Endodermal cell (in vitro differentiated cells): ENCODE measurements at regions not wholly inside any gene's neighbourhood (a gene's known extent, or its start where the extent isn't known, plus 50 kb on each side); places are given as distances from the start of the nearest gene placed in this dataset.

Source experiments
- DNase-seq: peaks from one replicate; pipeline ENCODE4 v3.0.0-alpha.2; 2017
- H3K27ac ChIP-seq: 2 replicates; pipeline ENCODE4 v1.5.1; 2013; ENCODE audit warnings: mild to moderate bottlenecking, low read depth, low read length, moderate library complexity
- H3K27me3 ChIP-seq: 2 replicates; pipeline ENCODE4 v1.6.1; 2013; ENCODE audit warnings: mild to moderate bottlenecking, low read length, moderate library complexity; ENCODE audit not compliant: insufficient read depth, control insufficient read depth, poor library complexity, severe bottlenecking
- H3K36me3 ChIP-seq: 2 replicates; pipeline ENCODE4 v1.7.0; 2013; ENCODE audit warnings: mild to moderate bottlenecking, low read length, moderate library complexity; ENCODE audit not compliant: control insufficient read depth, insufficient read depth
- H3K4me1 ChIP-seq: one replicate; pipeline ENCODE4 v1.7.0; 2013; ENCODE audit warnings: low read length; ENCODE audit not compliant: control insufficient read depth, insufficient read depth
- H3K4me3 ChIP-seq: 2 replicates; pipeline ENCODE4 v1.5.1; 2013; ENCODE audit warnings: mild to moderate bottlenecking, low read length, moderate library complexity
- H3K9ac ChIP-seq: 2 replicates; pipeline ENCODE4 v1.6.1; 2013; ENCODE audit warnings: mild to moderate bottlenecking, low read length, moderate library complexity; ENCODE audit not compliant: poor library complexity, severe bottlenecking; ENCODE audit errors: extremely low read depth
- H3K9me3 ChIP-seq: 2 replicates; pipeline ENCODE4 v1.6.1; 2013; ENCODE audit warnings: mild to moderate bottlenecking, low read length, moderate library complexity; ENCODE audit not compliant: control insufficient read depth
- H3K27ac Mint-ChIP-seq: 2 replicates; pipeline ENCODE4 v1.8.0; 2020; ENCODE audit warnings: mixed read lengths
- H3K27me3 Mint-ChIP-seq: 2 replicates; pipeline ENCODE4 v1.8.0; 2021; ENCODE audit warnings: mild to moderate bottlenecking, mixed read lengths; ENCODE audit not compliant: insufficient read depth
- H3K36me3 Mint-ChIP-seq: 2 replicates; pipeline ENCODE4 v1.8.0; 2020; ENCODE audit warnings: low read depth, mixed read lengths
- H3K4me1 Mint-ChIP-seq: 2 replicates; pipeline ENCODE4 v1.8.0; 2020; ENCODE audit warnings: mixed read lengths
- H3K4me3 Mint-ChIP-seq: 2 replicates; pipeline ENCODE4 v1.8.0; 2020; ENCODE audit warnings: mild to moderate bottlenecking, moderate library complexity, mixed read lengths
- H3K9me3 Mint-ChIP-seq: 2 replicates; pipeline ENCODE4 v1.8.0; 2020; ENCODE audit warnings: mild to moderate bottlenecking, mixed read lengths
- CTCF ChIP-seq: fragments of 200-600 bp; sonication (generic); conservative IDR thresholded peaks from 2 replicates; pipeline ENCODE4 v1.5.0; 2021; ENCODE audit warnings: antibody characterized with exemption, mild to moderate bottlenecking
- WGBS, 2 experiments: methylation state at CpG; one replicate each; pipeline versions ENCODE4 v1.1.5 to v1.1.7; 2013; ENCODE audit warnings: missing lambda C conversion rate in 2 of 2, mixed read lengths in 1 of 2; ENCODE audit not compliant: insufficient coverage in 1 of 2, insufficient read length in 1 of 2; 5-methylcytosine and 5-hydroxymethylcytosine counted together

- Histone ChIP-seq H3K27me3 (no peaks in the 10 kb centered on the region), H3K4me1 (no peaks in the 10 kb centered on the region), H3K27ac (no peak overlapping the region), H3K9ac (no peak overlapping the region), H3K4me3 (no peak overlapping the region), H3K36me3 (no peaks in the 10 kb centered on the region), H3K9me3 (peaks cover 6% of the 10 kb centered on the region)
- Mint-ChIP-seq H3K27ac (no peak overlapping the region), H3K4me3 (no peak overlapping the region), H3K36me3 (no peaks in the 10 kb centered on the region), H3K4me1 (no peaks in the 10 kb centered on the region), H3K9me3 (peaks cover 9% of the 10 kb centered on the region), H3K27me3 (no peaks in the 10 kb centered on the region)
- WGBS, 2 experiments = 92 to 94% methylated on average over 2 to 3 of the region's 4 CpGs
- no peak for DNase-seq
- no peak for TF ChIP-seq CTCF
These were observed 372.7 kb downstream of the IPO8 start for GRCh38 chr12:30323008-30323407.

GRCh38 chr12:30320561-30320960 is 375.1 kb downstream of the IPO8 start:
- no peaks in the 10 kb centered on the region for H3K27me3 Mint-ChIP-seq

GRCh38 chr12:30314506-30315100 is 381.1 kb downstream of the IPO8 start:
- TF ChIP-seq CTCF = no peak
- no peak for DNase-seq
- Histone ChIP-seq H3K27ac (no peak overlapping the region), H3K36me3 (no peaks in the 10 kb centered on the region), H3K9ac (no peak overlapping the region), H3K4me1 (no peaks in the 10 kb centered on the region), H3K27me3 (no peaks in the 10 kb centered on the region), H3K4me3 (no peak overlapping the region), H3K9me3 (peaks cover 17% of the 10 kb centered on the region)
- Mint-ChIP-seq H3K9me3 (peaks cover 13% of the 10 kb centered on the region), H3K36me3 (no peaks in the 10 kb centered on the region), H3K27ac (no peak overlapping the region), H3K27me3 (no peaks in the 10 kb centered on the region), H3K4me3 (no peak overlapping the region), H3K4me1 (no peaks in the 10 kb centered on the region)
- WGBS, 2 experiments = 65 to 72% methylated on average over 4 of the region's 5 CpGs

More at GRCh38 chr12:30320561-30320960, 375.1 kb downstream of the IPO8 start:
- DNase-seq = no peak
- no peak overlapping the region for H3K9ac ChIP-seq
- WGBS, 2 experiments = 91 to 99% methylated on average over 13 of the region's 13 CpGs
- H3K4me1 Mint-ChIP-seq = no peaks in the 10 kb centered on the region
- H3K36me3 Mint-ChIP-seq = no peaks in the 10 kb centered on the region
- H3K4me3 Mint-ChIP-seq = no peak overlapping the region
- H3K4me3 ChIP-seq = no peak overlapping the region
- no peaks in the 10 kb centered on the region for H3K9me3 ChIP-seq
- TF ChIP-seq CTCF = no peak
- no peak overlapping the region for H3K27ac Mint-ChIP-seq
- H3K27me3 ChIP-seq = no peaks in the 10 kb centered on the region
- no peaks in the 10 kb centered on the region for H3K36me3 ChIP-seq
- H3K9me3 Mint-ChIP-seq = peaks cover 9% of the 10 kb centered on the region
- no peak overlapping the region for H3K27ac ChIP-seq
- no peaks in the 10 kb centered on the region for H3K4me1 ChIP-seq
